ENCODE measurements at regions not wholly inside any gene's neighbourhood (a gene's known extent, or its start where the extent isn't known, plus 50 kb on each side); places are given as distances from the start of the nearest gene placed in this dataset.

GRCh38 chr5:155923784-155924183 is 403.2 kb upstream of the SGCD start:
- no peak for DNase-seq (ENCODE audit: low spot score)
- no peak for TF ChIP-seq CTCF (IDR thresholded peaks at IDR 0.05)
- Histone ChIP-seq H3K27ac (no peak overlapping the region), H3K4me3 (no peak overlapping the region)

GRCh38 chr5:155926031-155926430 is 400.9 kb upstream of the SGCD start:
- DNase-seq (ENCODE audit: low spot score), result no peak

GRCh38 chr5:155926766-155927165 is 400.2 kb upstream of the SGCD start:
- H3K27ac ChIP-seq, result no peak overlapping the region
- DNase-seq (ENCODE audit: low spot score), result no peak
- no peak overlapping the region for H3K4me3 ChIP-seq
- no peak for TF ChIP-seq CTCF (IDR thresholded peaks at IDR 0.05)

More at GRCh38 chr5:155926031-155926430, 400.9 kb upstream of the SGCD start:
- Histone ChIP-seq H3K4me3 (no peak overlapping the region), H3K27ac (no peak overlapping the region)
- TF ChIP-seq CTCF (IDR thresholded peaks at IDR 0.05), result no peak

GRCh38 chr5:155929112-155929511 is 397.9 kb upstream of the SGCD start:
- no peak for TF ChIP-seq CTCF (IDR thresholded peaks at IDR 0.05)
- H3K4me3 ChIP-seq, result no peak overlapping the region
- DNase-seq (ENCODE audit: low spot score), result no peak
- no peak overlapping the region for H3K27ac ChIP-seq

- TF ChIP-seq CTCF (IDR thresholded peaks at IDR 0.05), result no peak
- H3K4me3 ChIP-seq, result no peak overlapping the region
- no peak overlapping the region for H3K27ac ChIP-seq
- no peak for DNase-seq (ENCODE audit: low spot score)
These were observed 392.0 kb upstream of the SGCD start for GRCh38 chr5:155934964-155935363.

GRCh38 chr5:155935723-155936122 is 391.2 kb upstream of the SGCD start:
- H3K27ac ChIP-seq, result no peak overlapping the region
- no peak overlapping the region for H3K4me3 ChIP-seq
- TF ChIP-seq CTCF (IDR thresholded peaks at IDR 0.05), result no peak
- no peak for DNase-seq (ENCODE audit: low spot score)

- Histone ChIP-seq H3K4me3 (no peak overlapping the region), H3K27ac (no peak overlapping the region)
- no peak for DNase-seq (ENCODE audit: low spot score)
- TF ChIP-seq CTCF (IDR thresholded peaks at IDR 0.05), result no peak
These were observed 390.2 kb upstream of the SGCD start for GRCh38 chr5:155936520-155937406.
